ENCODE measurements at regions not wholly inside any gene's neighbourhood (a gene's known extent, or its start where the extent isn't known, plus 50 kb on each side); places are given as distances from the start of the nearest gene placed in this dataset.

- TF ChIP-seq, protein P1, sequence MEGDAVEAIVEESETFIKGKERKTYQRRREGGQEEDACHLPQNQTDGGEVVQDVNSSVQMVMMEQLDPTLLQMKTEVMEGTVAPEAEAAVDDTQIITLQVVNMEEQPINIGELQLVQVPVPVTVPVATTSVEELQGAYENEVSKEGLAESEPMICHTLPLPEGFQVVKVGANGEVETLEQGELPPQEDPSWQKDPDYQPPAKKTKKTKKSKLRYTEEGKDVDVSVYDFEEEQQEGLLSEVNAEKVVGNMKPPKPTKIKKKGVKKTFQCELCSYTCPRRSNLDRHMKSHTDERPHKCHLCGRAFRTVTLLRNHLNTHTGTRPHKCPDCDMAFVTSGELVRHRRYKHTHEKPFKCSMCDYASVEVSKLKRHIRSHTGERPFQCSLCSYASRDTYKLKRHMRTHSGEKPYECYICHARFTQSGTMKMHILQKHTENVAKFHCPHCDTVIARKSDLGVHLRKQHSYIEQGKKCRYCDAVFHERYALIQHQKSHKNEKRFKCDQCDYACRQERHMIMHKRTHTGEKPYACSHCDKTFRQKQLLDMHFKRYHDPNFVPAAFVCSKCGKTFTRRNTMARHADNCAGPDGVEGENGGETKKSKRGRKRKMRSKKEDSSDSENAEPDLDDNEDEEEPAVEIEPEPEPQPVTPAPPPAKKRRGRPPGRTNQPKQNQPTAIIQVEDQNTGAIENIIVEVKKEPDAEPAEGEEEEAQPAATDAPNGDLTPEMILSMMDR (IDR thresholded peaks at IDR 0.05; ENCODE audit: low read depth, low read length, missing control alignments), result no peak
- DNase-seq (ENCODE audit: low read depth), result no peak
- in situ Hi-C loops (cut with HindIII; ENCODE audit: low sequenced_read_pairs), result no loop called here
- H3K4me3 ChIP-seq (ENCODE audit: low read depth, low read length), result peak overlapping the region; percentile 22
These were observed 858.0 kb downstream of the USP25 start for GRCh38 chr21:16587681-16588375.

DNA sequence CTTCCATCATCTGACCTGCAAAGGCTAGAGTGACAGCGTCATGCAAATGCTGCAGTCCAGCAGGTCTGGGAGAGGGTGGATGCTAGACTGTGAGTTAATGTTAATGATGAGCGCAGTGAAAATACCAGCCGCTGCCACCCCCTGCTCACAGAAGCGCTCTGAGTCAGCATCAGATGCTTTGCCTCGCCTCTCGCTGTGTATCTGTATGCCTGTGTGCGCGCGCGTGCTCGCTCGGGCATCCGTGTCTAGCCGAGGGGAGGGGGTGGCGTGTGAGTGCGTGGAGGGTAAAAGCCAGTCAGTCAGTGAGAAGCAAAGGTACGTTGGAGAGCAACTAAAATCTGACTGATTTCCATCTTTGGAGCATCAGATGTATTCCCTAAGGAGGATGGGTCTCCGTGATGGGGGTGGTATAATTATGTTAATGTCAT is 858.7 kb downstream of the USP25 start:
- TF ChIP-seq, protein P1 (IDR thresholded peaks at IDR 0.05; ENCODE audit: low read depth, low read length, missing control alignments), result no peak
- peak overlapping the region; percentile 22 for H3K4me3 ChIP-seq (ENCODE audit: low read depth, low read length)
- in situ Hi-C loops (cut with HindIII; ENCODE audit: low sequenced_read_pairs), result no loop called here
- no peak for DNase-seq (ENCODE audit: low read depth)

DNA sequence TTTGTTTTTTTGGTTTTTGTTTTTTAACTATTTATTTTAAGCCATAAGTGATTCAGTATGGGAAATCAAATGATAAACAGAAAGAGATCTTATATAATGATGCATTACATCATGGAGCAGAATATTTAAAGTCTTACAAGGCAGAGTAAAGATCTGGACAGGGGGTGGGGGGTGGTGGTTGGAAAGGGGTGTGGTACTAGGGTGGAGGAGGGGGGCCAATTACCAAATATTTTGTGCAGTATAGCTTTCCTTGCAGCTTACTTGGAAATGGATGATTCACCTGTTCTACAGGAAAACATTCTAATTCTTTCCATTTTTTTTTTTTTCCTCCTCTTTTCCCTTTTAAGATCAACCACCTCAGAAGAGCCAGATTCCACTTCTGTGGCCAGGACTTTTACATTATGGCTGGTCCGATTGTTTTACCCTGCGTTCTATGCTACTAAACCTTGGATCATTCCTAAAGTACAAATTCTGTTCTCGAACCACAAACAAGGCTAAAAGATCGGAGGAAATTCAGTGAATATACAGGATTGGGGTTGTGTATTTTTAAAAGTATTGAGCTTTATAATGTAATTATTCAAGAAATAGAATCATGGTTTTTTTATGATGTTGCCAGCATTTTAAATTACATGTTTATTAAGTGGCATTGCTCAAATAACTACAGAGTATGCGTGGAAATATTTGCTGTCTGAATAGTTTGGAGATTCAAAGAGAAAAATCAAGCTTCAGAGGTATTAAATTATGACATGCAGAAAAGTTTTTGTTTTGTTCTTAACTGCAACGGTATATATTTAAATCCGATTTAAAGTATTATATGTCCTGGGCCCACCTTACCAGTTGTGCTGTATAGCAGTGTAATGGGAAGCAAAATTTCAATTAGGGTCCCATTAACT is 859.5 kb downstream of the USP25 start:
- H3K4me3 ChIP-seq (ENCODE audit: low read depth, low read length), result no peak overlapping the region
- no peak for DNase-seq (ENCODE audit: low read depth)
- in situ Hi-C loops (cut with HindIII; ENCODE audit: low sequenced_read_pairs), result no loop called here
- TF ChIP-seq, protein P1 (IDR thresholded peaks at IDR 0.05; ENCODE audit: low read depth, low read length, missing control alignments), result no peak

- TF ChIP-seq, protein P1 (IDR thresholded peaks at IDR 0.05; ENCODE audit: low read depth, low read length, missing control alignments), result no peak
- no peak for DNase-seq (ENCODE audit: low read depth)
- in situ Hi-C loops (cut with HindIII; ENCODE audit: low sequenced_read_pairs), result no loop called here
- H3K4me3 ChIP-seq (ENCODE audit: low read depth, low read length), result no peak overlapping the region
These were observed 860.4 kb downstream of the USP25 start for GRCh38 chr21:16590186-16590585.

- TF ChIP-seq, protein P1 (IDR thresholded peaks at IDR 0.05; ENCODE audit: low read depth, low read length, missing control alignments), result no peak
- DNase-seq (ENCODE audit: low read depth), result no peak
- no peak overlapping the region for H3K4me3 ChIP-seq (ENCODE audit: low read depth, low read length)
- in situ Hi-C loops (cut with HindIII; ENCODE audit: low sequenced_read_pairs), result no loop called here
These were observed 861.0 kb downstream of the USP25 start for GRCh38 chr21:16590641-16591292.

DNA sequence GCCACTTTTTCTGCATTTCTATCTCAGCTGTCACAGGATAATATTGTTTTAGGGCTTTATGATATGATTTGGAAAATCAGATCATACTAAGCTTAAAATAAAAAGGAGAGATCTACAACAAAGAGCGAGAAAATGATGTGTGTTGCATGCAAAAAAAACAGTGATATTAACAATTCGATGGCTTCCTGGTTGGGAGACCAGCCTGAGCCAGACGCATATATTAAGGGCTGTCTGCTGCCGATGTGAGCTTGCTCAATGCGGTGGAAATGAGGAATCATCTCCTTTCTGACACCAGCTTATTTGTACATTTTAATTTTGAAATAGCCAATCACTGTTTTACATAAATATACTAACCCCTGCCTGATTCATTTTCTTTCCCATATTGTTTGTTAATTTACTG is 862.6 kb downstream of the USP25 start:
- DNase-seq (ENCODE audit: low read depth), result no peak
- in situ Hi-C loops (cut with HindIII; ENCODE audit: low sequenced_read_pairs), result no loop called here

More for the DNA sequence above, 862.6 kb downstream of the USP25 start:
- TF ChIP-seq, protein P1 (IDR thresholded peaks at IDR 0.05; ENCODE audit: low read depth, low read length, missing control alignments), result no peak
- H3K4me3 ChIP-seq (ENCODE audit: low read depth, low read length), result no peak overlapping the region

Data from astrocyte of the cerebellum (primary cell).